ENCODE measurements at regions not wholly inside any gene's neighbourhood (a gene's known extent, or its start where the extent isn't known, plus 50 kb on each side); places are given as distances from the start of the nearest gene placed in this dataset.

DNA sequence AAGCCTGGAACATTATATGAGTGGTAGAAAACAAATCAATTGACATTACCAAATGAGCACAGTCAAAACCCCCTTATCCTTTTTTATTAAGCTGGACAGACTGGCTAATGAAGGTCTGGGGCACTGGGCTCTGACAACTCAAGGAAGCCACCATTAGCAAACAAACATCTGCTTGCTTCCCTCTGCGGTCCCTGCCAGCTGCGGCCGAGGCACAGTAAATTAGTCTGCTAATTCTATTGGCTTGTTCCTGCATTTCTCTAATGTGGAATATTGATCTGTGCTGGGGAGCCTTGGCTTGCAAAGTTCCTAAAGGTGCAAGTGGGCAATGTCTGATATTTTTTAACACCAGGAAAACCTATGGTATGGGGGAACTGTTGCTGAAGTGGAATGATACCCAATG is 300.3 kb downstream of the MTX2 start:
- TF ChIP-seq, protein P1, sequence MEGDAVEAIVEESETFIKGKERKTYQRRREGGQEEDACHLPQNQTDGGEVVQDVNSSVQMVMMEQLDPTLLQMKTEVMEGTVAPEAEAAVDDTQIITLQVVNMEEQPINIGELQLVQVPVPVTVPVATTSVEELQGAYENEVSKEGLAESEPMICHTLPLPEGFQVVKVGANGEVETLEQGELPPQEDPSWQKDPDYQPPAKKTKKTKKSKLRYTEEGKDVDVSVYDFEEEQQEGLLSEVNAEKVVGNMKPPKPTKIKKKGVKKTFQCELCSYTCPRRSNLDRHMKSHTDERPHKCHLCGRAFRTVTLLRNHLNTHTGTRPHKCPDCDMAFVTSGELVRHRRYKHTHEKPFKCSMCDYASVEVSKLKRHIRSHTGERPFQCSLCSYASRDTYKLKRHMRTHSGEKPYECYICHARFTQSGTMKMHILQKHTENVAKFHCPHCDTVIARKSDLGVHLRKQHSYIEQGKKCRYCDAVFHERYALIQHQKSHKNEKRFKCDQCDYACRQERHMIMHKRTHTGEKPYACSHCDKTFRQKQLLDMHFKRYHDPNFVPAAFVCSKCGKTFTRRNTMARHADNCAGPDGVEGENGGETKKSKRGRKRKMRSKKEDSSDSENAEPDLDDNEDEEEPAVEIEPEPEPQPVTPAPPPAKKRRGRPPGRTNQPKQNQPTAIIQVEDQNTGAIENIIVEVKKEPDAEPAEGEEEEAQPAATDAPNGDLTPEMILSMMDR (IDR thresholded peaks at IDR 0.05): no peak
- TF ChIP-seq POLR2A (IDR thresholded peaks at IDR 0.05): no peak
